ENCODE measurements at regions not wholly inside any gene's neighbourhood (a gene's known extent, or its start where the extent isn't known, plus 50 kb on each side); places are given as distances from the start of the nearest gene placed in this dataset.

DNA sequence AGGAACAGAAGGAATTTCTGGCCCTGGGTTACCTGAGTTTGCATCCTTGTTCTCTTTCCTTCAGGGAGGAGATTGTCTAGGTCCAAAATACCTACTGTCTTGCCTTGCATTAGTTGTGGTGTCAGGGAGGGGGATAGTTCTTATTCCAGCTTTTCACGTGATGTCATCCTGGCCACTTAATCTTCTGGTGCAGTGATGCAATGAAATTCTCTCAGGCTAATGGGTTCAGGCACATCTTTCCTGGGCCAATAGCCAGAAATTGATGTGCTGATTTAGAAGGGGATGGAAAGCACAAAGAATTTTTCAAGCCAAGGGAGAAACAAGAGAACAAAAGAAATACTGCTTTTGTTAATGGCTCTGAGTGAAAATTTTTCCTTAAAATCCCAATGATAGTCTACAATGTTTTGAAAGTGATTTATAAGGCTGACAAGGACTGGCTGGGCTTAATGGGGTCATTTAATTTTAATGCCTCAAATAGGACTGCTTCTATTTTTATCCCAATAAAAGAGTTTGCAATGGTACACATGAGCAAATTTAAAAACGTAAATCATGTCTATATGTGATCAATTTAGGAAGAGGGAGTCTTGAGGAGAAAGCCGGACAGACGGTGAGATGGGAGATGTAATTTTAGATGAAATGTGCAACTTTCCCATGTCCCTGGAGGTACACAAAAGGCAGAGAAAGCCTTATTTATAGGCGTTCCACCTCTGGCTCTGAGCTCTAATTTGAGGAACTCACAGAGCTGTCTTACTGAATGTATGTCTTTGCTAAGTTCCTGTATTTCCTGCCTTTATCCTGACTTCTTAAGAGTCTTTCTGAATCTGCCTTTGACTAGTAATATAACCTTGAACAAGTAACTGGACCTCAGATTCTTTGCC, 89.3 kb upstream of the SV2C start:
- TF ChIP-seq, protein P1, sequence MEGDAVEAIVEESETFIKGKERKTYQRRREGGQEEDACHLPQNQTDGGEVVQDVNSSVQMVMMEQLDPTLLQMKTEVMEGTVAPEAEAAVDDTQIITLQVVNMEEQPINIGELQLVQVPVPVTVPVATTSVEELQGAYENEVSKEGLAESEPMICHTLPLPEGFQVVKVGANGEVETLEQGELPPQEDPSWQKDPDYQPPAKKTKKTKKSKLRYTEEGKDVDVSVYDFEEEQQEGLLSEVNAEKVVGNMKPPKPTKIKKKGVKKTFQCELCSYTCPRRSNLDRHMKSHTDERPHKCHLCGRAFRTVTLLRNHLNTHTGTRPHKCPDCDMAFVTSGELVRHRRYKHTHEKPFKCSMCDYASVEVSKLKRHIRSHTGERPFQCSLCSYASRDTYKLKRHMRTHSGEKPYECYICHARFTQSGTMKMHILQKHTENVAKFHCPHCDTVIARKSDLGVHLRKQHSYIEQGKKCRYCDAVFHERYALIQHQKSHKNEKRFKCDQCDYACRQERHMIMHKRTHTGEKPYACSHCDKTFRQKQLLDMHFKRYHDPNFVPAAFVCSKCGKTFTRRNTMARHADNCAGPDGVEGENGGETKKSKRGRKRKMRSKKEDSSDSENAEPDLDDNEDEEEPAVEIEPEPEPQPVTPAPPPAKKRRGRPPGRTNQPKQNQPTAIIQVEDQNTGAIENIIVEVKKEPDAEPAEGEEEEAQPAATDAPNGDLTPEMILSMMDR (IDR thresholded peaks at IDR 0.05) = no peak
- no peak for TF ChIP-seq POLR2AphosphoS5 (IDR thresholded peaks at IDR 0.05)
